IPS-18a (cell line): ENCODE measurements at regions not wholly inside any gene's neighbourhood (a gene's known extent, or its start where the extent isn't known, plus 50 kb on each side); places are given as distances from the start of the nearest gene placed in this dataset.
"Not testable (repeated sequence)": the region's sequence is repeated elsewhere in the genome, so short reads cannot be mapped to it uniquely, and the experiment has no call there.

Experiments
- H3K27ac ChIP-seq: one replicate; pipeline ENCODE4 v1.5.1; 2013; ENCODE audit warnings: low read length
- H3K27me3 ChIP-seq: one replicate; pipeline ENCODE4 v1.6.1; 2013; ENCODE audit warnings: mild to moderate bottlenecking, low read length; ENCODE audit not compliant: control insufficient read depth, insufficient read depth
- H3K36me3 ChIP-seq: one replicate; pipeline ENCODE4 v1.6.1; 2013; ENCODE audit warnings: low read depth, low read length; ENCODE audit not compliant: control insufficient read depth
- H3K4me1 ChIP-seq: one replicate; pipeline ENCODE4 v1.6.1; 2013; ENCODE audit warnings: low read depth, low read length; ENCODE audit not compliant: control insufficient read depth
- H3K4me3 ChIP-seq: one replicate; pipeline ENCODE4 v1.5.1; 2013; ENCODE audit warnings: low read length
- H3K9ac ChIP-seq: one replicate; pipeline ENCODE4 v1.6.1; 2013; ENCODE audit warnings: mild to moderate bottlenecking, low read length, moderate library complexity
- H3K9me3 ChIP-seq: one replicate; pipeline ENCODE4 v1.6.1; 2013; ENCODE audit warnings: low read depth, low read length; ENCODE audit not compliant: control insufficient read depth

DNA sequence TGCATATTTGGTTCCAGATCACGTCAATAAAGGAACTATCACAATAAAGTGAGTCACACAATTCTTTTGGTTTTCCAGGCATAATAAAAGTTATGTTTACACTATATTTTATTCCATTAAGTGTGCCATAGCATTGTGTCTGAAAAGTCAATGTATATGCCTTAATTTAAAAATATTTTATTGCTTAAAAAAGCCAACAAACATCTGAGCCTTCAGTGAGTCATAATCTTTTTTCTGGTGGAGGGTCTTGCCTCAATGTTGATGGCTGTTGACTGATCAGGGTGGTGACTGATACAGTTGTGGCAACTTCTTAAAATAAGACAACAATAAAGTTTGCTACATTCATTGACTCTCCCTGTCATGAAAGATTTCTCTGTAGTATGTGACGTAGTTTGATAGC lies 254.3 kb upstream of the SPOPL start:
- no peaks in the 10 kb centered on the region for H3K27me3 ChIP-seq
- no peaks in the 10 kb centered on the region for H3K36me3 ChIP-seq
- no peaks in the 10 kb centered on the region for H3K4me1 ChIP-seq
- no peaks in the 10 kb centered on the region for H3K9me3 ChIP-seq
- no peak overlapping the region for H3K4me3 ChIP-seq
- no peak overlapping the region for H3K27ac ChIP-seq
- H3K9ac ChIP-seq: no peak overlapping the region

DNA sequence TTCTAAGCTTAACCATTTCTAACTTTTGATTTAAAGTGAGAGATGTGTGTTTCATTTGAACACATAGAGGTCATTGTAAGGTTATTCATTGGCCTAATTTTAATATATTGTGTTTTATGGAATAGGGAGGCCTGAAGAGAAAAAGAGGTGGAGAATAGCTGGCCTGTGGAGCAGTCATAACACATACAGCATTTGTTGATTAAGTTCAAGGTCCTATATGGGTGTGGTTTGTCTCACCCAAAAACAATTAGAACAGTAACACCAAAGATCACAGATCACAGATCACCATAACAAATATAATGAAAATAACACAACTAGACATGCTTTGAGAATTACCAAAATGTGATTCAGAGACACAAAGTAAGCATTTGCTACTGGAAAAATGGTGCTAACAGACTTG lies 252.4 kb upstream of the SPOPL start:
- H3K27ac ChIP-seq: no peak overlapping the region
- no peaks in the 10 kb centered on the region for H3K4me1 ChIP-seq
- H3K36me3 ChIP-seq: no peaks in the 10 kb centered on the region
- H3K4me3 ChIP-seq: no peak overlapping the region
- no peak overlapping the region for H3K9ac ChIP-seq
- H3K9me3 ChIP-seq: no peaks in the 10 kb centered on the region
- no peaks in the 10 kb centered on the region for H3K27me3 ChIP-seq

DNA sequence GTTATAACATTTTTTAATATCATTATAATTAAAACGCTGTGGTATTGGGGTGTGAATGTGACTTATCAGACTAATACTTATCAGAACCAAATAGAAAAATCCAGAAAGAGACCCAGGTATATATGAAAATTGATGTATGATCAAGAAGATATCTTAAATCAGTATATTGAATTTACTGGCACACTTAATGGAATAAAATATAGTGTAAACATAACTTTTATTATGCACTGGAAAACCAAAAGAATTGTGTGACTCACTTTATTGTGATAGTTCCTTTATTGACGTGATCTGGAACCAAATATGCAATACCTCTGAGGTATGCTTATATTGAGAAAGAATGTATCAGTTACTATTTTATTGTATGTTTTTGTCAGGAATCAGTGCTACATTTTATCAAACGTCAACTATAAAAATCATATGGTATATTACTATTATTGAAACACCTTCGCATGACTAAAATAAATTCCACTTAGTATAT lies 250.7 kb upstream of the SPOPL start:
- not testable (repeated sequence) for H3K36me3 ChIP-seq, H3K4me3 ChIP-seq, H3K9ac ChIP-seq, H3K27ac ChIP-seq, H3K4me1 ChIP-seq, H3K9me3 ChIP-seq, H3K27me3 ChIP-seq

- Histone ChIP-seq H3K4me1 (no peaks in the 10 kb centered on the region), H3K27ac (no peak overlapping the region), H3K9ac (no peak overlapping the region), H3K9me3 (no peaks in the 10 kb centered on the region), H3K36me3 (no peaks in the 10 kb centered on the region), H3K4me3 (no peak overlapping the region), H3K27me3 (no peaks in the 10 kb centered on the region)
These were observed 249.0 kb upstream of the SPOPL start for GRCh38 chr2:138252587-138252986.

- Histone ChIP-seq H3K36me3 (no peaks in the 10 kb centered on the region), H3K27me3 (no peaks in the 10 kb centered on the region), H3K4me1 (no peaks in the 10 kb centered on the region), H3K4me3 (no peak overlapping the region), H3K9me3 (no peaks in the 10 kb centered on the region), H3K27ac (no peak overlapping the region), H3K9ac (no peak overlapping the region)
These were observed 245.9 kb upstream of the SPOPL start for GRCh38 chr2:138255670-138256069.

- no peaks in the 10 kb centered on the region for H3K36me3 ChIP-seq
- no peak overlapping the region for H3K9ac ChIP-seq
- H3K9me3 ChIP-seq: no peaks in the 10 kb centered on the region
- no peak overlapping the region for H3K27ac ChIP-seq
- peaks cover 16% of the 10 kb centered on the region for H3K4me1 ChIP-seq
- no peaks in the 10 kb centered on the region for H3K27me3 ChIP-seq
- no peak overlapping the region for H3K4me3 ChIP-seq
These were observed 234.2 kb upstream of the SPOPL start for GRCh38 chr2:138267161-138267901.

DNA sequence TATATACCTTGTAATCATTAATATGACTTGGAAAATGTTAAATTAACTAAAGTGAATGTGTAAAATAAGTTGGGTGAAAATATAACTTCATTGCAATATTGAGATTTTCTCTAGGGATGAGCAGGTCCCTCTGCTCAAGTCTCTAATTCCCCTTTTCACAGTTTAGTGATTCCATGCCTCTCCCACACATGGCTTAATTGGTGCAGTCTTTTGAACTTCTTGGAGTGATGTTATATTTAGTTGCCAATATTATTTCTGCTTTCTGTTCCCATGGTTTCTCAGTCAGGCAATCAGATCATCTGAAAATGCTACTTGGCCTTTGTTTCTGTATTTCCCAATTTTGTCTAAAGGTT lies 233.7 kb upstream of the SPOPL start:
- no peaks in the 10 kb centered on the region for H3K36me3 ChIP-seq
- H3K9me3 ChIP-seq: no peaks in the 10 kb centered on the region
- H3K27ac ChIP-seq: no peak overlapping the region
- no peak overlapping the region for H3K4me3 ChIP-seq
- peaks cover 16% of the 10 kb centered on the region for H3K4me1 ChIP-seq
- H3K9ac ChIP-seq: no peak overlapping the region
- H3K27me3 ChIP-seq: no peaks in the 10 kb centered on the region

- no peak overlapping the region for H3K27ac ChIP-seq
- no peaks in the 10 kb centered on the region for H3K36me3 ChIP-seq
- H3K9me3 ChIP-seq: no peaks in the 10 kb centered on the region
- no peaks in the 10 kb centered on the region for H3K27me3 ChIP-seq
- no peak overlapping the region for H3K4me3 ChIP-seq
- H3K4me1 ChIP-seq: peaks cover 19% of the 10 kb centered on the region
- H3K9ac ChIP-seq: no peak overlapping the region
These were observed 231.8 kb upstream of the SPOPL start for GRCh38 chr2:138269765-138270164.

DNA sequence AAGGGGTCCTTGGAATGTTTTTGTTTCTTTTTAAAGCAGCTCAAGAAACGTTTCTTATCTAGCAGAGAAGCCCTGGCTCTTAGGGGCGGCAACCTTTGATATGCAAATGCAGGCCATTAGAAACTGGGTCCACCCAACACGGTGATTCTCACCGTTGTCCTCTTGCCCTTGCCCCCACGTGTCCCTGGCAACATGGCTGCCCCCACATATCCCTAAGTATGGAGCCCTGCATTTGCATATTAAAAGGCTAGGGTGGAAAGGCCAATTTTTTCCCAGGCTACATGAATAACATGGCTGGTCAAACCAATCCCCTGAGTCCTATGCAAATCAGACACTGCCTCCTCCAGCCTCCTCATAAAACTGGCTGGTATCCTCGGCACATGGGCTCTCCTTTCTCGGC lies 230.1 kb upstream of the SPOPL start:
- Histone ChIP-seq H3K36me3 (no peaks in the 10 kb centered on the region), H3K27me3 (no peaks in the 10 kb centered on the region), H3K9ac (no peak overlapping the region), H3K9me3 (no peaks in the 10 kb centered on the region), H3K27ac (no peak overlapping the region), H3K4me3 (no peak overlapping the region), H3K4me1 (peaks cover 36% of the 10 kb centered on the region)

- Histone ChIP-seq H3K4me3 (no peak overlapping the region), H3K9me3 (no peaks in the 10 kb centered on the region), H3K36me3 (no peaks in the 10 kb centered on the region), H3K27ac (no peak overlapping the region), H3K4me1 (peaks cover 40% of the 10 kb centered on the region), H3K9ac (no peak overlapping the region), H3K27me3 (no peaks in the 10 kb centered on the region)
These were observed 228.9 kb upstream of the SPOPL start for GRCh38 chr2:138272524-138273195.

DNA sequence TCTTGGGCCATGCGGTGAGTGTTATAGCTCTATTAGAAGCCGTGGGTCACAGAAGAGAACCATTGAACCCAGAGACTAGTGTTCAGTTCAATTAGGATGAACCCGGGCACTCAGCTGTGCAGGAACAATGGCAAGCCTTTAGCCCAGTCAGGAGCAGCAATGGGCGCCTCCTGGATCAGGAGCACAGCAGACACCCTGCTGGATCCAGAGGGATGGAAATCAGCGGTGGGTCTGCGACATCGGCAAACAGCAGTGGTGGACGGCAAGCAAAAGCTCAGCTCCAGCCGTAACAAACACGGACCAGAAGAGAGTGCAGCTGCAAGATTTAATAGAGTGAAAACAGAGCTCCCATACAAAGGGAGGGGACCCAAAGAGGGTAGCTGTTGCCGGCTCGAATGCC lies 228.3 kb upstream of the SPOPL start:
- not testable (repeated sequence) for H3K9me3 ChIP-seq, H3K27ac ChIP-seq, H3K36me3 ChIP-seq, H3K9ac ChIP-seq, H3K27me3 ChIP-seq, H3K4me3 ChIP-seq
- H3K4me1 ChIP-seq: peaks cover 42% of the 10 kb centered on the region
